GM12891 (cell line): ENCODE measurements at regions not wholly inside any gene's neighbourhood (a gene's known extent, or its start where the extent isn't known, plus 50 kb on each side); places are given as distances from the start of the nearest gene placed in this dataset.

Source experiments
- PAX5 ChIP-seq: IDR thresholded peaks from 2 replicates; pipeline ENCODE4 v1.6.1; 2011; ENCODE audit warnings: low read length, moderate library complexity, mild to moderate bottlenecking; ENCODE audit not compliant: insufficient read depth, severe bottlenecking
- POLR2A ChIP-seq: IDR thresholded peaks from 2 replicates; pipeline ENCODE4 v1.6.1; 2011; ENCODE audit warnings: low read depth, low read length, control low read depth
- POLR2AphosphoS5 ChIP-seq: IDR thresholded peaks from 2 replicates; pipeline ENCODE4 v1.6.1; 2011; ENCODE audit warnings: low read depth, low read length, control low read depth
- POU2F2 ChIP-seq: IDR thresholded peaks from 2 replicates; pipeline ENCODE4 v1.6.1; 2011; ENCODE audit warnings: low read depth, mild to moderate bottlenecking, control low read depth, low read length, moderate library complexity
- SPI1 ChIP-seq: IDR thresholded peaks from 2 replicates; pipeline ENCODE4 v1.6.1; 2011; ENCODE audit warnings: low read depth, low read length, control low read depth
- TAF1 ChIP-seq: IDR thresholded peaks from 2 replicates; pipeline ENCODE4 v1.6.1; 2011; ENCODE audit warnings: low read depth, low read length, control low read depth

DNA sequence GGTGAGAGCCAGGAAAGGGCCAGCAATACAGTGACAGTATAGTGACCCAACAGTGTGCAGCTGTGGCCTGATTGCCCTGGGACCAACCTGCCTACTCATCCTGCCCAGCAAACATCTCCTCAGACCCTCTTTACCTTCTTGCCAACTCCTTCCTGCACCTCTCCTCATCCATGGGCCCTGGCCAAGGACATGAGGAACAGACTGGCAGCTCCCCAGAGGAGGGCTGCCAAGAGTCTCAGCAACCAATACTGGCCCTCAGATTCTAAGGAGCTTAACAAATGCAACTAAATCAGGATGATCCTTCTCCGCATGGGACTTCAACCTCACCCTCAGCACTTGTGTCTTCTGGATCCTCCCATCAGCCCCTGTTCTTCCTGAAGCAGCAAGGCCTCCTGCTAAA, 77.0 kb downstream of the RPL27A start:
- TF ChIP-seq POLR2A, result no peak
- no peak for TF ChIP-seq PAX5
- TF ChIP-seq POLR2AphosphoS5, result no peak
- no peak for TF ChIP-seq TAF1
- TF ChIP-seq SPI1, result no peak
- TF ChIP-seq POU2F2, result no peak
